DOHH2 (cell line): ENCODE measurements at regions not wholly inside any gene's neighbourhood (a gene's known extent, or its start where the extent isn't known, plus 50 kb on each side); places are given as distances from the start of the nearest gene placed in this dataset.

Experiments
- CTCF ChIP-seq: fragments of 200-600 bp; sonication (generic); IDR thresholded peaks from one replicate; pipeline ENCODE4 v1.5.1; 2014; ENCODE audit warnings: antibody characterized with exemption, mild to moderate bottlenecking, low read depth, low read length; ENCODE audit not compliant: poor library complexity, severe bottlenecking
- EZH2phosphoT487 ChIP-seq: fragments of 200-600 bp; sonication (generic); IDR thresholded peaks from 2 replicates; pipeline ENCODE4 v1.6.1; 2017; ENCODE audit warnings: borderline replicate concordance, mild to moderate bottlenecking, antibody characterized with exemption, low read length, moderate library complexity, mixed read lengths

GRCh38 chr2:41662461-41662860 lies 385.4 kb upstream of the PKDCC start:
- TF ChIP-seq CTCF (no peak), EZH2phosphoT487 (no peak)
